Fibroblast of skin of abdomen (primary cell): ENCODE measurements at regions not wholly inside any gene's neighbourhood (a gene's known extent, or its start where the extent isn't known, plus 50 kb on each side); places are given as distances from the start of the nearest gene placed in this dataset.
"Not testable (repeated sequence)": the region's sequence is repeated elsewhere in the genome, so short reads cannot be mapped to it uniquely, and the experiment has no call there.

Experiments
- DNase-seq: peaks from one replicate; pipeline ENCODE4 v3.0.0-alpha.2; 2013

DNA sequence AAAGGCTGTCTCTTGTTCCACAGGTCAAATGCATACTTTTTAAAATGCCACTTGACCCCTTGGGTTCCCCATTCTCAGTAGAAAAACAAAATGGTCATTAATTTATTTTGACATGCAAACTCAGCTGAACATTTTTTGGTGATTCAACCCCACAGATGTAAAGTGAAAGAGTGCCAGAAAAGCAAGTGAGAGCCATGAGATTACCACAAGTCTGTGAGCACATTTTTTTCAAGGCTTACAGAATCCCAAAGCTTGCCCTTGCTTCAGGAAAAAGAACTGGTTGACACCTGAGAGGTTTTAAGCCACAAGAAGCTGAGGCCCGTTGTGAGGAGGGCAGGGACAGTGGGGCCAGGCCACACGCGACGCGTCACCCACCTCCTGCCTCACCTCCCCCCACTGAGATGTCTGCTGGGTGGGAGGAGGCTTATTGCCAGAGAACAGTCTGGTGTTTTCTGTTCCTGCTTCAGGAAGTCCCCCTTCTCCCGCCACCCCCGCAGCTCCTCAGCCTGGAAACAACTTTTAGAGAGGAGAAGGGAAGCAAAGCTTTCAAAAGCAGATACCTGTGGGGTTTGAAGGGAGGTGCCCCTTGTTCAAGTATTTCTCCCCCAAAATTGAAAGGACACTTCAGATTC is 70.4 kb upstream of the CYP1B1 start:
- DNase-seq = peak; percentile 95

DNA sequence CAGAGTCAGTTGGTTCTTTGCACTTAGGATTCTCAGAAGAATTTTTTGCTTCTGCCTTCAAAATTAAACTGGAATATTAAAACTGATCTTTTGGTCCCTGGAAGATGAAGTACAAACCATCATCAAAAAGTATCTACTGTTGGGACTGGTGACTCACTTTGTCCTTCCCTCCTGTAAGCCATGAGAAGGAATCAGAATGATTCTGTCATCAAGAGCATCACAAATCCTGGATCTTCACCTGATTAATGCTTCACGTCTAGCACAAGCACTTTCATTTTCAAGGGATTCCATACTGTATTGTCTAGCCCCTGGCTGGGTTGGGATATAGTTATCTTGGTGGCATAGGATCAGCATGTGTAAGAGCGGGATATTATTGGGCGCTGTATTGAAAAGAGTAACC is 69.3 kb upstream of the CYP1B1 start:
- no peak for DNase-seq

GRCh38 chr2:38142627-38143026 is 66.7 kb upstream of the CYP1B1 start:
- DNase-seq = no peak

DNA sequence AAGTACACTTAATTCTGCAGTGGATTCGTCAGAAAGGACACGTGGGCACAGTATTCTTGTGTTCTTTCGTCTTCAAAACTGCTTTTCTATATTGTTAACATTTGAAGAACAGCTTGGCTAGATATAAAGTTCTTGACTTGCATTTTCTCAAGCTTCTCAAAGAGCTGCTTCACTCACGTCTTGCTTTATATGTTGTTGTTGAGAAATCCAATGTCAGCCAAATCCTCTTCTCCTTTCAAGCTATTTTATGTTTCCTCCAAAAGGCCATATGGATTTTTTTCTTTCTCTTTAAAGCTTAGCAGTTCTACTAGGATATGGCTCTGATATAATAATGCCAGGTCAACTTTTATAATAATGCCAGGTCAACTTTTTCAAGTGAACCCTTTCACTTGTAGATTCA is 65.5 kb upstream of the CYP1B1 start:
- DNase-seq = no peak

- DNase-seq = no peak
Measured at GRCh38 chr2:38138996-38139395, 63.0 kb upstream of the CYP1B1 start.

DNA sequence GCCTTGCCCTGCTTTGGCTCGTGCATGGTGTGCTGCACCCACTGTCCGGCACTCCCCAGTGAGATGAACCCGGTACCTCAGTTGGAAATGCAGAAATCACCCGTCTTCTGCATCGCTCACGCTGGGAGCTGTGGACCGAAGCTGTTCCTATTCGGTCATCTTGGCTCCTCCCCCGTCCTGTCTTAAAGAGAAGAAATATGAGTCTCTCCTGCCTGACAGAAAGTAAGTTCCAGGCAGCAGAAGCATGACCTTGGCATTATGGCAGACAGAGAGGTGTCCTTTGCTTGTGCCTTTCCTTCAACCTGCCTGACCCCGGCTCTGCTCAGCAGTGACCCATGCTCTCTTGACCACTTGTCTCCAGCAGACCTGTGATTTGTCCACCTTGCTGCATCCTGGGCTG is 62.5 kb upstream of the CYP1B1 start:
- DNase-seq = no peak

DNA sequence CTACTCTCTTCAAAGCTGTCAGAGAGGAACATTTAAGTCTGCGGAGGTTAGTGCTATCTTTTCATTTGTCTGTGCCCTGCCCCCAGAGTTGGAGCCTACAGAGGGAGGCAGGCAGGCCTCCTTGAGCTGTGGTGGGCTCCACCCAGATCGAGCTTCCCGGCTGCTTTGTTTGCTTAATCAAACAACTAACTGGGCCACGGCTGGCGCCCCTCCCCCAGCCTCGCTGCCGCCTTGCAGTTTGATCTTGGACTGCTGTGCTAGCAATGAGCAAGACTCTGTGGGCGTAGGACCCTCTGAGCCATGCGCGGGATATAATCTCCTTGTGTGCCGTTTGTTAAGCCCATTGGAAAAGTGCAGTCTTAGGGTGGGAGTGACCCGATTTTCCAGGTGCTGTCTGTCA is 62.0 kb upstream of the CYP1B1 start:
- not testable (repeated sequence) for DNase-seq

GRCh38 chr2:38131676-38132075 is 55.7 kb upstream of the CYP1B1 start:
- DNase-seq = no peak

- no peak for DNase-seq
Measured at GRCh38 chr2:38130876-38131275, 54.9 kb upstream of the CYP1B1 start.

GRCh38 chr2:38129987-38130386 is 54.0 kb upstream of the CYP1B1 start:
- no peak for DNase-seq

DNA sequence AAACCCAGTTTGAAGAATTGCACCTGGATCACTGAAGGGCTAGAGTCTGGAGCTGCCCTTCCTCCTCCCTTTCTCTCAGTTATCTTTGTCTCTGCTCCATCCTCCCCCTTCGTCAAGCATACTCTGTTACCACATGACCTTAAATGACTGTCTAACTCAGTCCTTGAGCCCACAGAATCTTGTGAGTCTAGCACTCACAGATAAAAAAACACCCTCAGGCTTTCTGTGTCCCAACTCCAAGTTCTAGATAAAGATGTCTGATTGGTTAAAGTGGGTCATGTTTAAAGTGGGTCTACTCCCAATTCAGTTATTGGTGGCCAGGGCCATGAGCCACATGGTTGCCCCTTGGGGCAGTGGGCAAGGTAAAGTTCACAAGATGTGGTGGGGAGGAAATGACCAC is 53.5 kb upstream of the CYP1B1 start:
- DNase-seq = no peak

- no peak for DNase-seq
Measured at GRCh38 chr2:38128653-38129052, 52.7 kb upstream of the CYP1B1 start.

DNA sequence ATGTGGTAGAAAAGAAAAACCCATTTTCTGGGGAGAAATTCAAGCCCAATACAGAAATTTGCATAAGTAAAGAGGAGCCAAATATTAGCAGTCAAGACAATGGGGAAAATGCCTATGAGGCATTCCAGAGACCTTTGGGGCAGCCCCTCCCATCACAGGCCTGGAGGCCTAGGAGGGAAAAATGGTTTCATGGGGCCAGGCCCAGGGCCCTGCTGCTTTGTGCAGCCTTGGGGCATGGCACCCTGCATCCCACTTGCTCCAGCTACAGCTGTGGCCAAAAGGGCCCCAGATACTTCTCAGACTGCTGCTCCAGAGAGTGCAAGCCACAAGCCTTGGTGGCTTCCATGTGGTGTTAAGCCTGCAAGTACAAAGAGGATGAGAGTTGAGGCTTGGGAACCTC is 51.3 kb upstream of the CYP1B1 start:
- no peak for DNase-seq

DNA sequence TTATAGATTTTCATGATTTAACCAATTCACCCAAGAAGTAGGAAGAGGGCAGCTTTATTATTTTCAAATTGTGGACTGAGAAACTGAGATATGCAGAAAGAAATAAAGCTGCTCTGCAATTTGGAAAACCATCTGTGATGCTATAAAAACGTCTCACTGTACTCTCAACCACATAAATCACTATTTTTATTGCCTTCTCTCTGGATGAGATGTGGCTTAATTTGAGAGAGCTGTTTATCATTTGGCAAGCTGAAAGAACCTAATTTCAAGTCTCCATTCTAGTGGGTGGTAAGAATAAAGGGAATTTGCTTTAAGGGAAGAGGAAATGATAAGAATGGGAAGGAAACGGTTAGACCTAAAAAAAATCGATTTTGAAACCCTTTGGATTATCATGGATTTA is 49.9 kb upstream of the CYP1B1 start:
- peak; percentile 52 for DNase-seq
